ACC112 (cell line): ENCODE measurements at regions not wholly inside any gene's neighbourhood (a gene's known extent, or its start where the extent isn't known, plus 50 kb on each side); places are given as distances from the start of the nearest gene placed in this dataset.
"Not testable (repeated sequence)": the region's sequence is repeated elsewhere in the genome, so short reads cannot be mapped to it uniquely, and the experiment has no call there.

Source experiments
- H2AFZ ChIP-seq: fragments of 200-600 bp; sonication (generic); one replicate; pipeline ENCODE4 v1.6.0; 2017; ENCODE audit warnings: antibody characterized with exemption, low read length; ENCODE audit not compliant: unreplicated experiment
- H3K27ac ChIP-seq: fragments of 200-600 bp; sonication (generic); 2 replicates; pipeline ENCODE4 v1.5.1; 2014; ENCODE audit warnings: low read depth, mild to moderate bottlenecking, antibody characterized with exemption, low read length, moderate library complexity
- H3K27me3 ChIP-seq: fragments of 200-600 bp; sonication (generic); 2 replicates; pipeline ENCODE4 v1.6.1; 2014; ENCODE audit warnings: mild to moderate bottlenecking, antibody characterized with exemption, low read length, moderate library complexity, mixed read lengths; ENCODE audit not compliant: insufficient read depth
- H3K36me3 ChIP-seq: fragments of 200-600 bp; sonication (generic); 2 replicates; pipeline ENCODE4 v1.6.1; 2016; ENCODE audit warnings: mild to moderate bottlenecking, antibody characterized with exemption, low read length, moderate library complexity, mixed read lengths; ENCODE audit not compliant: insufficient read depth
- H3K4me1 ChIP-seq: fragments of 200-600 bp; sonication (generic); one replicate; pipeline ENCODE4 v1.6.1; 2016; ENCODE audit warnings: low read length, mixed read lengths; ENCODE audit not compliant: insufficient read depth, unreplicated experiment, control insufficient read depth
- H3K4me3 ChIP-seq: fragments of 200-600 bp; sonication (generic); 2 replicates; pipeline ENCODE4 v1.5.1; 2014; ENCODE audit warnings: mild to moderate bottlenecking, low read depth, low read length
- H3K79me2 ChIP-seq: fragments of 200-600 bp; sonication (generic); one replicate; pipeline ENCODE4 v1.6.0; 2016; ENCODE audit warnings: low read length; ENCODE audit not compliant: control insufficient read depth, unreplicated experiment, insufficient read depth

GRCh38 chr5:37966871-37967270 is 127.0 kb upstream of the GDNF start:
- no peak overlapping the region for H2AFZ ChIP-seq

GRCh38 chr5:37966291-37966690 is 126.5 kb upstream of the GDNF start:
- H2AFZ ChIP-seq = no peak overlapping the region
- no peak overlapping the region for H3K27ac ChIP-seq

More at GRCh38 chr5:37966871-37967270, 127.0 kb upstream of the GDNF start:
- Histone ChIP-seq H3K27ac (no peak overlapping the region), H3K4me1 (no peaks in the 10 kb centered on the region), H3K27me3 (peaks cover 39% of the 10 kb centered on the region), H3K79me2 (no peaks in the 10 kb centered on the region), H3K36me3 (no peaks in the 10 kb centered on the region), H3K4me3 (no peak overlapping the region)

GRCh38 chr5:37962389-37962788 is 122.5 kb upstream of the GDNF start:
- H3K4me3 ChIP-seq = no peak overlapping the region
- no peaks in the 10 kb centered on the region for H3K4me1 ChIP-seq
- no peaks in the 10 kb centered on the region for H3K36me3 ChIP-seq
- H3K27ac ChIP-seq = no peak overlapping the region
- H3K79me2 ChIP-seq = no peaks in the 10 kb centered on the region
- peaks cover 25% of the 10 kb centered on the region for H3K27me3 ChIP-seq
- no peak overlapping the region for H2AFZ ChIP-seq

More at GRCh38 chr5:37966291-37966690, 126.5 kb upstream of the GDNF start:
- Histone ChIP-seq H3K79me2 (no peaks in the 10 kb centered on the region), H3K4me1 (no peaks in the 10 kb centered on the region), H3K36me3 (no peaks in the 10 kb centered on the region), H3K27me3 (peaks cover 39% of the 10 kb centered on the region), H3K4me3 (no peak overlapping the region)

- Histone ChIP-seq H2AFZ (no peak overlapping the region), H3K36me3 (no peaks in the 10 kb centered on the region), H3K4me3 (no peak overlapping the region), H3K79me2 (no peaks in the 10 kb centered on the region), H3K4me1 (no peaks in the 10 kb centered on the region), H3K27ac (no peak overlapping the region), H3K27me3 (peaks cover 8% of the 10 kb centered on the region; the same call in 1 of the 2 replicates)
Measured at GRCh38 chr5:37957218-37957617, 117.4 kb upstream of the GDNF start.

GRCh38 chr5:37955748-37956147 is 115.9 kb upstream of the GDNF start:
- no peak overlapping the region for H3K27ac ChIP-seq
- H2AFZ ChIP-seq = no peak overlapping the region
- no peaks in the 10 kb centered on the region for H3K4me1 ChIP-seq
- H3K27me3 ChIP-seq = peaks cover 14% of the 10 kb centered on the region
- H3K79me2 ChIP-seq = no peaks in the 10 kb centered on the region
- H3K4me3 ChIP-seq = no peak overlapping the region
- H3K36me3 ChIP-seq = no peaks in the 10 kb centered on the region

GRCh38 chr5:37954561-37954960 is 114.7 kb upstream of the GDNF start:
- no peaks in the 10 kb centered on the region for H3K36me3 ChIP-seq
- H3K27me3 ChIP-seq = peaks cover 12% of the 10 kb centered on the region
- H3K79me2 ChIP-seq = no peaks in the 10 kb centered on the region
- H2AFZ ChIP-seq = no peak overlapping the region
- no peaks in the 10 kb centered on the region for H3K4me1 ChIP-seq
- H3K4me3 ChIP-seq = no peak overlapping the region
- no peak overlapping the region for H3K27ac ChIP-seq

GRCh38 chr5:37951946-37952721 is 112.3 kb upstream of the GDNF start:
- Histone ChIP-seq H3K4me1 (no peaks in the 10 kb centered on the region), H2AFZ (no peak overlapping the region), H3K27ac (no peak overlapping the region)

GRCh38 chr5:37950436-37950835 is 110.6 kb upstream of the GDNF start:
- no peaks in the 10 kb centered on the region for H3K79me2 ChIP-seq
- H3K4me1 ChIP-seq = no peaks in the 10 kb centered on the region
- peaks cover 20% of the 10 kb centered on the region for H3K27me3 ChIP-seq
- no peak overlapping the region for H3K27ac ChIP-seq
- H3K4me3 ChIP-seq = no peak overlapping the region
- no peak overlapping the region for H2AFZ ChIP-seq
- H3K36me3 ChIP-seq = no peaks in the 10 kb centered on the region

More at GRCh38 chr5:37951946-37952721, 112.3 kb upstream of the GDNF start:
- no peaks in the 10 kb centered on the region for H3K79me2 ChIP-seq
- H3K4me3 ChIP-seq = no peak overlapping the region
- no peaks in the 10 kb centered on the region for H3K36me3 ChIP-seq
- peaks cover 15% of the 10 kb centered on the region for H3K27me3 ChIP-seq

- Histone ChIP-seq H3K27me3 (peaks cover 25% of the 10 kb centered on the region; the same call in 1 of the 2 replicates), H3K36me3 (no peaks in the 10 kb centered on the region), H3K79me2 (no peaks in the 10 kb centered on the region)
Measured at GRCh38 chr5:37945446-37945845, 105.6 kb upstream of the GDNF start.

GRCh38 chr5:37943136-37943535 is 103.3 kb upstream of the GDNF start:
- H3K27me3 ChIP-seq = peaks cover 24% of the 10 kb centered on the region; the same call in 1 of the 2 replicates
- H3K4me1 ChIP-seq, H3K27ac ChIP-seq, H3K79me2 ChIP-seq, H3K4me3 ChIP-seq, H2AFZ ChIP-seq, H3K36me3 ChIP-seq: not testable (repeated sequence)

More at GRCh38 chr5:37945446-37945845, 105.6 kb upstream of the GDNF start:
- no peak overlapping the region for H2AFZ ChIP-seq
- no peak overlapping the region for H3K4me3 ChIP-seq
- H3K27ac ChIP-seq = no peak overlapping the region
- no peaks in the 10 kb centered on the region for H3K4me1 ChIP-seq
